Neural cell (in vitro differentiated cells): ENCODE measurements at regions not wholly inside any gene's neighbourhood (a gene's known extent, or its start where the extent isn't known, plus 50 kb on each side); places are given as distances from the start of the nearest gene placed in this dataset.

ENCODE experiments used
- H2AFZ ChIP-seq: fragments of 200-600, 300-800 bp; sonication (generic), shearing (Covaris generic); 2 replicates; pipeline ENCODE4 v1.6.0; 2014; ENCODE audit warnings: low read depth, mild to moderate bottlenecking, antibody characterized with exemption, low read length, moderate library complexity
- H3F3A ChIP-seq: fragments of 200-600 bp; shearing (Covaris generic); 2 replicates; pipeline ENCODE4 v1.6.1; 2016; ENCODE audit warnings: mild to moderate bottlenecking, moderate library complexity, mixed read lengths, antibody characterized with exemption, low read length; ENCODE audit not compliant: insufficient read depth, poor library complexity, severe bottlenecking
- H3K27ac ChIP-seq: fragments of 200-600, 300-800 bp; sonication (generic), shearing (Covaris generic); 2 replicates; pipeline ENCODE4 v1.5.1; 2014; ENCODE audit warnings: mild to moderate bottlenecking, low read length, moderate library complexity
- H3K27me3 ChIP-seq: fragments of 300-800, 200-600 bp; sonication (generic), shearing (Covaris generic); 2 replicates; pipeline ENCODE4 v1.6.0; 2014; ENCODE audit warnings: mild to moderate bottlenecking, low read depth, low read length, moderate library complexity; ENCODE audit not compliant: insufficient read depth
- H3K36me3 ChIP-seq: fragments of 300-800, 200-600 bp; sonication (generic), shearing (Covaris generic); 2 replicates; pipeline ENCODE4 v1.5.1; 2014; ENCODE audit warnings: mild to moderate bottlenecking, antibody characterized with exemption, low read length, moderate library complexity; ENCODE audit not compliant: insufficient read depth
- H3K4me2 ChIP-seq: fragments of 300-800, 200-600 bp; sonication (generic), shearing (Covaris generic); 2 replicates; pipeline ENCODE4 v1.6.0; 2014; ENCODE audit warnings: mild to moderate bottlenecking, low read length
- H3K4me3 ChIP-seq: fragments of 300-800, 200-600 bp; sonication (generic), shearing (Covaris generic); 2 replicates; pipeline ENCODE4 v1.5.1; 2014; ENCODE audit warnings: mild to moderate bottlenecking, low read length, moderate library complexity
- H3K79me2 ChIP-seq: fragments of 200-600 bp; shearing (Covaris generic); replicated peaks from 2 replicates; pipeline ENCODE4 v1.6.0; 2014; ENCODE audit warnings: mild to moderate bottlenecking, low read length, moderate library complexity; ENCODE audit not compliant: insufficient read depth
- H3K9ac ChIP-seq: fragments of 300-800, 200-600 bp; sonication (generic), shearing (Covaris generic); 2 replicates; pipeline ENCODE4 v1.6.1; 2016; ENCODE audit warnings: mild to moderate bottlenecking, low read length, mixed read lengths
- H3K9me2 ChIP-seq: fragments of 200-600 bp; shearing (Covaris generic); 2 replicates; pipeline ENCODE4 v1.6.1; 2016; ENCODE audit warnings: mild to moderate bottlenecking, low read length, mixed read lengths; ENCODE audit not compliant: insufficient read depth
- H3K9me3 ChIP-seq: fragments of 200-600, 300-800 bp; sonication (generic), shearing (Covaris generic); 2 replicates; pipeline ENCODE4 v1.6.1; 2016; ENCODE audit warnings: mild to moderate bottlenecking, mixed run types, low read length, moderate library complexity, mixed read lengths
- H4K20me1 ChIP-seq: fragments of 200-600 bp; shearing (Covaris generic); 2 replicates; pipeline ENCODE4 v1.6.1; 2016; ENCODE audit warnings: mild to moderate bottlenecking, mixed run types; ENCODE audit not compliant: insufficient read depth
- CTCF ChIP-seq: fragments of 450-650 bp; IDR thresholded peaks from 2 replicates; pipeline ENCODE4 v1.5.1; 2014; ENCODE audit warnings: antibody characterized with exemption, mild to moderate bottlenecking, moderate library complexity; ENCODE audit not compliant: poor library complexity, severe bottlenecking
- EP300 ChIP-seq: fragments of 450-650 bp; conservative IDR thresholded peaks from 2 replicates; pipeline ENCODE4 v1.6.1; 2014; ENCODE audit warnings: antibody characterized with exemption, mild to moderate bottlenecking, moderate library complexity; ENCODE audit not compliant: poor library complexity, severe bottlenecking
- EZH2 ChIP-seq: fragments of 200-600, 300-800 bp; shearing (Covaris generic), sonication (generic); IDR thresholded peaks from 2 replicates; pipeline ENCODE4 v1.6.1; 2014; ENCODE audit warnings: antibody characterized with exemption, low read length, borderline replicate concordance, mild to moderate bottlenecking; ENCODE audit not compliant: insufficient read depth, poor library complexity, severe bottlenecking
- MXI1 ChIP-seq: fragments of 450-650 bp; conservative IDR thresholded peaks from 2 replicates; pipeline ENCODE4 v1.6.1; 2014; ENCODE audit warnings: antibody characterized with exemption, mild to moderate bottlenecking; ENCODE audit not compliant: poor library complexity, severe bottlenecking
- POLR2AphosphoS5 ChIP-seq: IDR thresholded peaks from 2 replicates; pipeline ENCODE4 v1.6.1; 2012
- RAD21 ChIP-seq: fragments of 450-650 bp; conservative IDR thresholded peaks from 2 replicates; pipeline ENCODE4 v1.6.1; 2014; ENCODE audit warnings: antibody characterized with exemption, mild to moderate bottlenecking, moderate library complexity
- REST ChIP-seq: IDR thresholded peaks from 2 replicates; pipeline ENCODE4 v1.6.1; 2012; ENCODE audit warnings: borderline replicate concordance
- SMC3 ChIP-seq: fragments of 450-650 bp; conservative IDR thresholded peaks from 2 replicates; pipeline ENCODE4 v1.6.1; 2014; ENCODE audit warnings: antibody characterized with exemption, mild to moderate bottlenecking, moderate library complexity; ENCODE audit not compliant: poor library complexity
- TAF1 ChIP-seq: IDR thresholded peaks from 2 replicates; pipeline ENCODE4 v1.6.1; 2012; ENCODE audit warnings: low read depth

GRCh38 chr16:65534121-65534528 lies 412.3 kb upstream of the CDH11 start:
- Histone ChIP-seq H3K36me3 (no peaks in the 10 kb centered on the region), H3K4me3 (no peak overlapping the region), H2AFZ (no peak overlapping the region), H3K9me2 (no peaks in the 10 kb centered on the region), H3K9ac (no peak overlapping the region), H3K4me2 (no peak overlapping the region), H3K27me3 (no peaks in the 10 kb centered on the region), H3K9me3 (no peaks in the 10 kb centered on the region), H3F3A (no peaks in the 10 kb centered on the region), H3K27ac (no peak overlapping the region), H4K20me1 (no peaks in the 10 kb centered on the region), H3K79me2 (no peaks in the 10 kb centered on the region)
- TF ChIP-seq POLR2AphosphoS5: no peak
- no peak for TF ChIP-seq TAF1
- no peak for TF ChIP-seq EP300
- no peak for TF ChIP-seq MXI1
- TF ChIP-seq REST: no peak
- TF ChIP-seq RAD21: no peak
- no peak for TF ChIP-seq SMC3
- TF ChIP-seq CTCF: no peak

- Histone ChIP-seq H2AFZ (no peak overlapping the region), H3K9me2 (no peaks in the 10 kb centered on the region), H3K9me3 (no peaks in the 10 kb centered on the region), H3K4me2 (no peak overlapping the region), H3K9ac (no peak overlapping the region), H3K27ac (no peak overlapping the region), H3K36me3 (no peaks in the 10 kb centered on the region), H3K79me2 (no peaks in the 10 kb centered on the region), H4K20me1 (no peaks in the 10 kb centered on the region), H3F3A (no peaks in the 10 kb centered on the region), H3K4me3 (no peak overlapping the region), H3K27me3 (no peaks in the 10 kb centered on the region)
- TF ChIP-seq TAF1: no peak
- TF ChIP-seq EP300: no peak
- no peak for TF ChIP-seq MXI1
- TF ChIP-seq REST: no peak
- no peak for TF ChIP-seq RAD21
- TF ChIP-seq EZH2: no peak
- no peak for TF ChIP-seq SMC3
- TF ChIP-seq CTCF: no peak
- TF ChIP-seq POLR2AphosphoS5: no peak
These were observed 411.0 kb upstream of the CDH11 start for GRCh38 chr16:65532846-65533245.
